PC-3 (cell line): ENCODE measurements at regions not wholly inside any gene's neighbourhood (a gene's known extent, or its start where the extent isn't known, plus 50 kb on each side); places are given as distances from the start of the nearest gene placed in this dataset.

ENCODE experiments used
- CTCF ChIP-seq: fragments of 300-600 bp; sonication (generic); conservative IDR thresholded peaks from 2 replicates; pipeline ENCODE4 v1.5.1; 2017; ENCODE audit warnings: antibody characterized with exemption, low read depth, mild to moderate bottlenecking, low read length
- EZH2 ChIP-seq: fragments of 300-600 bp; sonication (generic); IDR thresholded peaks from one replicate; pipeline ENCODE4 v1.6.1; 2017; ENCODE audit warnings: antibody characterized with exemption, mild to moderate bottlenecking, low read length; ENCODE audit not compliant: unreplicated experiment

- no peak for TF ChIP-seq CTCF
- TF ChIP-seq EZH2, result no peak
Measured at GRCh38 chr14:46279776-46280175, 371.8 kb downstream of the RPL10L start.
